T-cell (primary cell): ENCODE measurements at regions not wholly inside any gene's neighbourhood (a gene's known extent, or its start where the extent isn't known, plus 50 kb on each side); places are given as distances from the start of the nearest gene placed in this dataset.

ENCODE experiments used
- ATAC-seq, 4 experiments: fragments of 200-7000 bp in 3 of 4; fragments of 150-1000 bp in 1 of 4; cut with Tn5 transposase; replicated peaks in 1 of 4; 1 replicate in 3 of 4; 2 replicates in 1 of 4; pipeline ENCODE4 v1.10.0; 2021; ENCODE audit warnings: moderate library complexity in 3 of 4, mild to moderate bottlenecking in 2 of 4, moderate number of reproducible peaks in 1 of 4
- CTCF ChIA-PET, 2 donors: fragments of 300-600 bp; sonication (Branson Sonifier 250); formaldehyde crosslinking; loops; one replicate each; lab custom pipeline; 2022; ENCODE audit warnings: antibody characterized with exemption in 2 of 2; lab: Charles Lee
- POLR2A ChIA-PET, 2 donors: fragments of 300-600 bp; sonication (Branson Sonifier 250); formaldehyde crosslinking; loops; one replicate each; lab custom pipeline; 2022; ENCODE audit warnings: antibody characterized with exemption in 2 of 2; lab: Charles Lee
- DNase-seq, 35 experiments: peaks; one replicate each; pipeline versions ENCODE4 v3.0.0 to v3.0.0-alpha.2; 2013 to 2023
- H3K27ac ChIP-seq: one replicate; pipeline ENCODE4 v1.5.1; 2013; ENCODE audit warnings: low read length
- H3K27me3 ChIP-seq, 2 experiments: replicated peaks in 1 of 2; 1 replicate in 1 of 2; 2 replicates in 1 of 2; pipeline versions ENCODE4 v1.6.1 to v1.7.0; 2013; ENCODE audit warnings: low read length in 1 of 2, mixed read lengths in 1 of 2; ENCODE audit not compliant: control insufficient read depth in 2 of 2, insufficient read depth in 2 of 2; ENCODE audit errors: extremely low read depth in 1 of 2
- H3K36me3 ChIP-seq, 2 donors: 1 replicate in 1 of 2; 2 replicates in 1 of 2; pipeline versions ENCODE4 v1.6.1 to v1.7.0; 2013; ENCODE audit warnings: low read length in 1 of 2; ENCODE audit not compliant: control insufficient read depth in 2 of 2, insufficient read depth in 1 of 2; ENCODE audit errors: extremely low read depth in 1 of 2
- H3K4me1 ChIP-seq, 2 experiments: 1 replicate in 1 of 2; 2 replicates in 1 of 2; pipeline versions ENCODE4 v1.6.1 to v1.7.0; 2013; ENCODE audit warnings: low read length in 2 of 2, mixed read lengths in 1 of 2; ENCODE audit not compliant: insufficient read depth in 2 of 2, control insufficient read depth in 1 of 2; ENCODE audit errors: extremely low read depth in 1 of 2
- H3K4me3 ChIP-seq, 2 donors: 1 replicate in 1 of 2; 2 replicates in 1 of 2; pipeline versions ENCODE4 v1.5.1 to v1.7.0; 2013; ENCODE audit warnings: mild to moderate bottlenecking in 2 of 2, low read length in 1 of 2, moderate library complexity in 1 of 2; ENCODE audit not compliant: control insufficient read depth in 1 of 2; ENCODE audit errors: extremely low read depth in 1 of 2
- H3K9me3 ChIP-seq: 2 replicates; pipeline ENCODE4 v1.7.0; 2013
- H3K27ac Mint-ChIP-seq, 2 donors: one replicate each; pipeline ENCODE4 v1.8.0; 2020 to 2021; ENCODE audit warnings: mild to moderate bottlenecking in 2 of 2, mixed read lengths in 2 of 2
- H3K27me3 Mint-ChIP-seq, 2 donors: one replicate each; pipeline ENCODE4 v1.8.0; 2021 to 2022; ENCODE audit warnings: mixed read lengths in 2 of 2
- H3K36me3 Mint-ChIP-seq: one replicate; pipeline ENCODE4 v1.8.0; 2021; ENCODE audit warnings: mixed read lengths
- H3K4me1 Mint-ChIP-seq, 3 donors: one replicate each; pipeline ENCODE4 v1.8.0; 2020 to 2022; ENCODE audit warnings: mixed read lengths in 3 of 3, mild to moderate bottlenecking in 1 of 3
- H3K4me3 Mint-ChIP-seq, 3 donors: one replicate each; pipeline ENCODE4 v1.8.0; 2020 to 2022; ENCODE audit warnings: mild to moderate bottlenecking in 3 of 3, mixed read lengths in 3 of 3, moderate library complexity in 3 of 3
- H3K9me3 Mint-ChIP-seq, 3 donors: one replicate each; pipeline ENCODE4 v1.8.0; 2020 to 2022; ENCODE audit warnings: mixed read lengths in 3 of 3
- WGBS: methylation state at CpG from one replicate; pipeline ENCODE4 v1.1.5; 2013; ENCODE audit warnings: missing lambda C conversion rate; ENCODE audit not compliant: insufficient coverage; 5-methylcytosine and 5-hydroxymethylcytosine counted together

GRCh38 chr2:234830853-234831252 is 121.0 kb upstream of the SH3BP4 start:
- Mint-ChIP-seq H3K4me3 (no peak overlapping the region), H3K27me3 (peaks cover 1 to 2% of the 10 kb centered on the region in 2 donors), H3K9me3 (no peaks in the 10 kb centered on the region), H3K36me3 (no peaks in the 10 kb centered on the region), H3K4me1 (no peaks in the 10 kb centered on the region), H3K27ac (no peak overlapping the region)
- Histone ChIP-seq H3K27me3 (peaks cover 0 to 7% of the 10 kb centered on the region in 2 experiments), H3K27ac (no peak overlapping the region), H3K36me3 (no peaks in the 10 kb centered on the region), H3K4me1 (no peaks in the 10 kb centered on the region), H3K4me3 (no peak overlapping the region), H3K9me3 (no peaks in the 10 kb centered on the region)
- ATAC-seq, result no peak
- ChIA-PET CTCF (no interaction called here), POLR2A (no interaction called here)
- 88% methylated on average over 1 of the region's 2 CpGs for WGBS
- no peak for DNase-seq

- POLR2A ChIA-PET, result no interaction called here
- ATAC-seq (no peak), DNase-seq (no peak)
- H3K36me3 Mint-ChIP-seq, result no peaks in the 10 kb centered on the region
- H3K4me3 Mint-ChIP-seq, result no peak overlapping the region
- no peaks in the 10 kb centered on the region for H3K4me1 Mint-ChIP-seq
- 93% methylated on average over 3 of the region's 4 CpGs for WGBS
- Histone ChIP-seq H3K36me3 (no peaks in the 10 kb centered on the region), H3K27ac (no peak overlapping the region), H3K4me3 (no peak overlapping the region), H3K27me3 (peaks cover 0 to 7% of the 10 kb centered on the region in 2 experiments), H3K4me1 (no peaks in the 10 kb centered on the region), H3K9me3 (no peaks in the 10 kb centered on the region)
- CTCF ChIA-PET, result no interaction called here
- no peaks in the 10 kb centered on the region for H3K9me3 Mint-ChIP-seq
- no peak overlapping the region for H3K27ac Mint-ChIP-seq
- peaks cover 0 to 2% of the 10 kb centered on the region in 2 donors for H3K27me3 Mint-ChIP-seq
Measured at GRCh38 chr2:234829074-234829455, 122.8 kb upstream of the SH3BP4 start.

GRCh38 chr2:234828382-234829073 is 123.3 kb upstream of the SH3BP4 start:
- H3K36me3 Mint-ChIP-seq, result no peaks in the 10 kb centered on the region
- ChIA-PET CTCF (no interaction called here), POLR2A (no interaction called here)
- Histone ChIP-seq H3K4me1 (no peaks in the 10 kb centered on the region), H3K27me3 (peaks cover 0 to 7% of the 10 kb centered on the region in 2 experiments), H3K27ac (no peak overlapping the region), H3K36me3 (no peaks in the 10 kb centered on the region), H3K4me3 (no peak overlapping the region), H3K9me3 (no peaks in the 10 kb centered on the region)
- 81% methylated on average over 9 of the region's 10 CpGs for WGBS
- no peaks in the 10 kb centered on the region for H3K9me3 Mint-ChIP-seq
- H3K27me3 Mint-ChIP-seq, result peaks cover 0 to 2% of the 10 kb centered on the region in 2 donors
- H3K4me1 Mint-ChIP-seq, result no peaks in the 10 kb centered on the region
- no peak overlapping the region for H3K27ac Mint-ChIP-seq
- H3K4me3 Mint-ChIP-seq, result no peak overlapping the region
- DNase-seq, result no peak
- ATAC-seq, result no peak

DNA sequence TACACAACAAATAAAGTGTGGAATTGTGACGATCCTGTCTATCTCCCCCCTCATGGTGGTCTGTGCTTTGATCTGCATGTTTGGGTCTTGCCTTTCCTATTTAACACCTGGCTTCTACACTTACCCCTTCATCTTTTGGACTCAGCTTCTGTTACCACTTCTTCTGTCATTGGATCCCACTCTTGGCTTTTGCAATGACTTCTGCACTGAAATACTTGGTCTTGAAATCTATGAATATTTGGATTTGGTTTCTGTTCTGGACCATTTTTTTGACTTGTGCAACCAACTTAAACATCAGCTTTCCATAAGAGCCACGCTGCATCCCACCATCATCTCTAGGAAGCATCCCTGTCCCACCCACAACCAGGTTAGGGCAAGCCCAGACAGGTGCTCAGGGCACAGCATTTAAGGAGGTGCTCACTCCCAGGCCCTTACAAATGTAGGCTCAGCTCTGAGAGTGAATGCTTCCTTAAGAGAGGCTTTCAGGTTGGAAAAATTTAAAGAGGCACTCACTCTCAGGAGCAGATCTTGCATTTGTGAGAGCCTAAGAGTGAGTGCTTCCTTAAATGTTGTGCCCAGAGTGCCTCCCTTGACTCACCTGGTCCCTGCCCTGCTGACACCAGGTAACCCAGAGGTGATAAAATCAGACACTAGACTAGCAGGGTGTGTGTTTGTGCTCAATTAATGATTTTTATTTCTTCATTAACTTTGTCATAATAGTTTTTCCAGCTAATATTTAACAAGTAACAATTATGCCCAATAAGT is 124.5 kb upstream of the SH3BP4 start:
- no peak overlapping the region for H3K4me3 Mint-ChIP-seq
- H3K27ac Mint-ChIP-seq, result no peak overlapping the region
- no peak for ATAC-seq
- H3K27me3 Mint-ChIP-seq, result peaks cover 0 to 2% of the 10 kb centered on the region in 2 donors
- H3K9me3 Mint-ChIP-seq, result no peaks in the 10 kb centered on the region
- Histone ChIP-seq H3K27me3 (peaks cover 0 to 7% of the 10 kb centered on the region in 2 experiments), H3K36me3 (no peaks in the 10 kb centered on the region), H3K4me3 (no peak overlapping the region), H3K4me1 (no peaks in the 10 kb centered on the region), H3K9me3 (no peaks in the 10 kb centered on the region), H3K27ac (no peak overlapping the region)
- no peaks in the 10 kb centered on the region for H3K4me1 Mint-ChIP-seq
- WGBS, result no CpG with 5 or more reads among the region's 2 CpGs
- ChIA-PET CTCF (no interaction called here), POLR2A (no interaction called here)
- DNase-seq, result no peak
- no peaks in the 10 kb centered on the region for H3K36me3 Mint-ChIP-seq

GRCh38 chr2:234826681-234827080 is 125.1 kb upstream of the SH3BP4 start:
- Mint-ChIP-seq H3K36me3 (no peaks in the 10 kb centered on the region), H3K4me3 (no peak overlapping the region), H3K4me1 (no peaks in the 10 kb centered on the region), H3K27me3 (peaks cover 0 to 2% of the 10 kb centered on the region in 2 donors), H3K9me3 (no peaks in the 10 kb centered on the region), H3K27ac (no peak overlapping the region)
- no peaks in the 10 kb centered on the region for H3K9me3 ChIP-seq
- H3K4me3 ChIP-seq, result no peak overlapping the region
- WGBS, result no CpG with 5 or more reads among the region's 5 CpGs
- POLR2A ChIA-PET, result no interaction called here
- H3K27ac ChIP-seq, result no peak overlapping the region
- CTCF ChIA-PET, result no interaction called here
- ATAC-seq (no peak), DNase-seq (no peak)
- no peaks in the 10 kb centered on the region for H3K36me3 ChIP-seq
- H3K27me3 ChIP-seq, result peaks cover 0 to 7% of the 10 kb centered on the region in 2 experiments
- no peaks in the 10 kb centered on the region for H3K4me1 ChIP-seq

GRCh38 chr2:234825616-234826015 is 126.2 kb upstream of the SH3BP4 start:
- Mint-ChIP-seq H3K9me3 (no peaks in the 10 kb centered on the region), H3K4me1 (no peaks in the 10 kb centered on the region), H3K27me3 (peaks cover 0 to 7% of the 10 kb centered on the region in 2 donors), H3K36me3 (no peaks in the 10 kb centered on the region), H3K27ac (no peak overlapping the region), H3K4me3 (no peak overlapping the region)
- Histone ChIP-seq H3K27ac (no peak overlapping the region), H3K36me3 (no peaks in the 10 kb centered on the region), H3K9me3 (no peaks in the 10 kb centered on the region), H3K27me3 (peaks cover 0 to 4% of the 10 kb centered on the region in 2 experiments), H3K4me1 (no peaks in the 10 kb centered on the region), H3K4me3 (no peak overlapping the region)
- WGBS, result 82% methylated on average over 4 of the region's 5 CpGs
- DNase-seq (no peak), ATAC-seq (no peak)
- ChIA-PET CTCF (no interaction called here), POLR2A (no interaction called here)
